ENCODE measurements at regions not wholly inside any gene's neighbourhood (a gene's known extent, or its start where the extent isn't known, plus 50 kb on each side); places are given as distances from the start of the nearest gene placed in this dataset.

DNA sequence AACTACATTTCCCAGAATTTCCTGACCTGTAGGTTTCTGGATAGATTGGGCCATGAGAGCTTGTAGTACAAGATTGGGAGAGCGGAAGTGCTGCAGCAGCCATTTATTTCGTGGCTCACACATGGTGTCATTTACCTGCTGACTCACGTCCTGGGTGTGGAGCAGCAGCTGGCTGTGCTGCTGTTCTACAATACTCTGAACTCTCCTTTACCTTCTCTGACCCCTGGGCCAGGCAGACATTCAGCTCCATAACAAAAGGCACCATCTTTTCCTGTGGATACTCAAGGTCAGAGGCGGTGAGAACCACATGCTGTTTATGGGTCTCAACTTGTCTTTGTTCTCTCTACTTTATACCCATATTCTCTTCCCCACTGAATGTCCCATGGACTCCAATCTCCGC, 490.2 kb downstream of the IGSF11 start:
- ATAC-seq (no peak), DNase-seq (no peak)
- intact Hi-C loops (cut with DNase I): no loop called here
- TF ChIP-seq CTCF (IDR thresholded peaks at IDR 0.05): no peak
- H3K4me1 ChIP-seq: no peaks in the 10 kb centered on the region
- H3K27me3 ChIP-seq: no peaks in the 10 kb centered on the region
- H3K9me3 ChIP-seq: peaks cover 0 to 1% of the 10 kb centered on the region in 2 donors
- no peaks in the 10 kb centered on the region for H3K36me3 ChIP-seq
- no peak overlapping the region for H3K4me3 ChIP-seq
- no peak overlapping the region for H3K27ac ChIP-seq

- H3K27ac ChIP-seq: no peak overlapping the region
- ATAC-seq (no peak), DNase-seq (no peak)
- intact Hi-C loops (cut with DNase I): no loop called here
- no peaks in the 10 kb centered on the region for H3K9me3 ChIP-seq
- no peak overlapping the region for H3K4me3 ChIP-seq
- no peaks in the 10 kb centered on the region for H3K36me3 ChIP-seq
- H3K4me1 ChIP-seq: no peaks in the 10 kb centered on the region
- no peaks in the 10 kb centered on the region for H3K27me3 ChIP-seq
- no peak for TF ChIP-seq CTCF (IDR thresholded peaks at IDR 0.05)
Measured at GRCh38 chr3:118548434-118548833, 486.2 kb downstream of the IGSF11 start.

DNA sequence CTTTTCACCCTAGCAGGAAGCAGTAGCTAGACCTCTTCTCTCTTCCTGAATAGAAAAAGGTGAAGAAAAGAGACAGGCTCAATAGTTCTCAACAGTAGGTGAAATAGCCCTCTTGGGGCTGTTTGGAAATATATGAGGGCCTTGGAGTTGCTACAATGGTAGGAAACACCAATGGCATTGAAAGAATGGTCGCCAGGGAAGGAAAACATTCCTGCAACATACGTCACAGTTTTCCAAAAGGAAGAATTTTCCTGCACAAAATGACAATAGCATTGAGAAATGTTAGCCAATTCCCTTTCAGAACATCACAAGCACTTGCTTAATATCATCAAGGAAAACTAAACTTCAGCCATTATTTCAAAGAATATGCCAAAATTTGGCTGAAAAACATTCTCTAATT, 484.5 kb downstream of the IGSF11 start:
- no peaks in the 10 kb centered on the region for H3K9me3 ChIP-seq
- no peaks in the 10 kb centered on the region for H3K27me3 ChIP-seq
- no peaks in the 10 kb centered on the region for H3K36me3 ChIP-seq
- no peak for TF ChIP-seq CTCF (IDR thresholded peaks at IDR 0.05)
- DNase-seq (no peak), ATAC-seq (no peak)
- no peaks in the 10 kb centered on the region for H3K4me1 ChIP-seq
- no peak overlapping the region for H3K4me3 ChIP-seq
- H3K27ac ChIP-seq: no peak overlapping the region
- intact Hi-C loops (cut with DNase I): no loop called here

DNA sequence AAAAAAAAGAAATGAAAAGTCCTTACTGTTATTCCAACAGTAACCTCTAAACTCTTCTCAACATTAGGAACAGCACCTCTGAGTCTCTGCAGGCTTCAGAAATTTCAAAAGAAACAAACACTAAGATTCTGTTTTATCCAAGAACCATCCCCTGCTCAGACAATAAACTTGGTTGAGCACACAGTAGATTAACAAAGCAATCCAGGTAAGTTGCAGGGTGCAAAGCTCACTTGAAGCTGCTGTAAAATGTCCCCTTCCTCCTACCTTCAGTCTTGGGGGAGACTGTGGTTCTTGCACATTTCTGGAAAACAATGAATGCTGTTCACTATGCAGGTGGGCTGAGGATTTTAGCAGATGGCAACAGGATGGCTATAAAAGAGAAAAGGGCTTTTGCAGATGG, 484.1 kb downstream of the IGSF11 start:
- no peak for DNase-seq
- Histone ChIP-seq H3K9me3 (no peaks in the 10 kb centered on the region), H3K27ac (no peak overlapping the region), H3K36me3 (no peaks in the 10 kb centered on the region), H3K27me3 (no peaks in the 10 kb centered on the region), H3K4me3 (no peak overlapping the region), H3K4me1 (no peaks in the 10 kb centered on the region)
- no peak for ATAC-seq
- TF ChIP-seq CTCF (IDR thresholded peaks at IDR 0.05): no peak
- intact Hi-C loops (cut with DNase I): no loop called here

DNA sequence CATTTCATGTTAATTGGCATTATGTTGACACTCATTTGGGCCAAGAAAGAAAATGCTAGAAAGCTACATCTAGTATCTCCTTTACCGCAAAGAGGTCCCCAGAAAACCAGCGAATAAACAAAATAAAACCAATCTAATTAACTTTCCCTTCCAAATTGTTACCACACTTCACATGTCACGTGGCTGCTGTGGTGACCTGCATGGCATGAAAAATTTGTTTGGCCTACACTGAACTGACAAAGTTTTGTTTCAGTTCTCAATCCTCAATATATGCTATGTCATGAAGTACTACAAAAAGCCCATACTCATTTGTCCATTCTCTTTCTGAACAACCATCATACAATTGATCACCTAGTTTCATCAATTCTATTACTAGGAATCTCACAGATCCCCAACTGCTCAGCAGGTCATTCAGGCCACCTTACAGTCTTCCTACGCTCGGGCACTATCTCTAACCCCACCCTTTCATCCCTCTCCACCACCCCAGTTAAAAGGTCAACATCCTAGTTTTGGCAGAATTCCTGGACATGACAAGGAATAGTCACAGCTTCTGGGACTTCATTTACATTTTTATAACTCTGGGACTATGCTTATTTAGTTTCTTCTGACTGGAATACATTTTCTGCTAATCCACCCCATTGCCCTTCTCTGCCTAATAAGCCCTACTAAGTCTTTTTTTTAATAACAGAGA, 480.4 kb downstream of the IGSF11 start:
- Histone ChIP-seq H3K9me3 (no peaks in the 10 kb centered on the region), H3K27me3 (no peaks in the 10 kb centered on the region), H3K4me3 (no peak overlapping the region), H3K4me1 (no peaks in the 10 kb centered on the region), H3K36me3 (no peaks in the 10 kb centered on the region), H3K27ac (no peak overlapping the region)
- intact Hi-C loops (cut with DNase I): no loop called here
- no peak for DNase-seq
- ATAC-seq: no peak
- TF ChIP-seq CTCF (IDR thresholded peaks at IDR 0.05): no peak
